Esophagus muscularis mucosa (tissue), 3 donors: ENCODE measurements at regions not wholly inside any gene's neighbourhood (a gene's known extent, or its start where the extent isn't known, plus 50 kb on each side); places are given as distances from the start of the nearest gene placed in this dataset.

Source experiments
- POLR2A ChIP-seq: fragments of 450-650 bp; IDR thresholded peaks from one replicate; pipeline ENCODE4 v1.6.1; 2017; ENCODE audit warnings: antibody characterized with exemption, moderate library complexity, mild to moderate bottlenecking, low read depth
- TF ChIP-seq, protein P1 (sequence below), 3 experiments: fragments of 200-600 bp in 2 of 3; fragments of 450-650 bp in 1 of 3; sonication (generic) in 2 of 3; IDR thresholded peaks; one replicate each; pipeline ENCODE4 v1.5.1; 2017 to 2019; ENCODE audit warnings: antibody characterized with exemption in 3 of 3, mild to moderate bottlenecking in 2 of 3, moderate library complexity in 1 of 3

DNA sequence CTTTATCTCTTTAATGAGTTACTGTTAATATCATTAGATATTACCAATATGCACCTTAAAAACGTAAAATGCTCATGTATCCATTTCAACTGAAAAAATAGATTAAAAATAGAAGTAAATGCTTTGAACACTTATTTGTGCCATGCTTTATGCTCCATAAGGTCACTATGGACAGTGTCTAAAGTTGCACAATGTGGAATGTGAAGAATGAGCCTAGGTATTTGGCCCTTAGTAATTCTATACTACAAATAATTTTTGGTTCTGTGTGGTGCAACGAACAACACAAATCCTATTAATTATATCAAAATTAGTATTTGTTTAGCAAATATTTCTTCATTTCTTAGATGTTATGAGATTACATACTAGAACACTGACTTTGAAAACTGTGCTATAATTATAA, 469.9 kb upstream of the TUSC1 start:
- TF ChIP-seq POLR2A: no peak
- TF ChIP-seq, protein P1, sequence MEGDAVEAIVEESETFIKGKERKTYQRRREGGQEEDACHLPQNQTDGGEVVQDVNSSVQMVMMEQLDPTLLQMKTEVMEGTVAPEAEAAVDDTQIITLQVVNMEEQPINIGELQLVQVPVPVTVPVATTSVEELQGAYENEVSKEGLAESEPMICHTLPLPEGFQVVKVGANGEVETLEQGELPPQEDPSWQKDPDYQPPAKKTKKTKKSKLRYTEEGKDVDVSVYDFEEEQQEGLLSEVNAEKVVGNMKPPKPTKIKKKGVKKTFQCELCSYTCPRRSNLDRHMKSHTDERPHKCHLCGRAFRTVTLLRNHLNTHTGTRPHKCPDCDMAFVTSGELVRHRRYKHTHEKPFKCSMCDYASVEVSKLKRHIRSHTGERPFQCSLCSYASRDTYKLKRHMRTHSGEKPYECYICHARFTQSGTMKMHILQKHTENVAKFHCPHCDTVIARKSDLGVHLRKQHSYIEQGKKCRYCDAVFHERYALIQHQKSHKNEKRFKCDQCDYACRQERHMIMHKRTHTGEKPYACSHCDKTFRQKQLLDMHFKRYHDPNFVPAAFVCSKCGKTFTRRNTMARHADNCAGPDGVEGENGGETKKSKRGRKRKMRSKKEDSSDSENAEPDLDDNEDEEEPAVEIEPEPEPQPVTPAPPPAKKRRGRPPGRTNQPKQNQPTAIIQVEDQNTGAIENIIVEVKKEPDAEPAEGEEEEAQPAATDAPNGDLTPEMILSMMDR (IDR thresholded peaks at IDR 0.05): no peak
